ENCODE measurements at regions not wholly inside any gene's neighbourhood (a gene's known extent, or its start where the extent isn't known, plus 50 kb on each side); places are given as distances from the start of the nearest gene placed in this dataset.

DNA sequence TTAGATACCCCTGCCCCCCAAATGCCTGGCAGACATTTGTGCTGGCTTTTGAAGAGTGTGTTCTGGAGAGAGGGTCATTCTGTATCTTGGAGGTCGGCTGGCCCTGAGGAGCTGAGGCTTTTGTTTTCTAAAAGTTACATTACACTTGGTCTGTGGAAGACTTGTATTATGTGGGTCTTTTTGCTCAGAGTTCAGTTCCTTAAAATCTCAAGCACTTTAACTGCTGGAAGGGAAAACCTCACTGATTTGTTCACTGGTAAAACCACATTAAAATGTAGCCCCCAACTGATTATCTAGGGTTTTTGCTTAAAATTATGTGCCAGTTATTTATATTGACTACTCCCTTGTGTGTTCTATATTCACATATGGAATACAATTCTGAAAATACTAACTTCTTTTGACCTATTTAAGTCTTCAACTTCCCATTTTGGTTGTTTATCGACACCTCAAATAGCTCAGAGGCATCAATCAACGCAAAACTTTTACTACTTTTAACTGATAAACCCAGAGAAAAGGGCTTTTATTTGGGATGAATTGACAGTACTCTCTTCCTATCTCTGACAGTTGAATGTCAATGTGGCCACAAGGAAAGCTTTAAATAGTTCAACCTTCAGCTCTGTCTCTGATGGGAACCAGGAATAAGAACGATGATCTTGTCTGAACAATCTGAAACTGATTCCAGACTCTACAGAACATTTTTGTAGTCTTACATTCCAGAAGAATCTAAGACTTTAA is 54.0 kb upstream of the MAP3K1 start:
- TF ChIP-seq, protein P1, sequence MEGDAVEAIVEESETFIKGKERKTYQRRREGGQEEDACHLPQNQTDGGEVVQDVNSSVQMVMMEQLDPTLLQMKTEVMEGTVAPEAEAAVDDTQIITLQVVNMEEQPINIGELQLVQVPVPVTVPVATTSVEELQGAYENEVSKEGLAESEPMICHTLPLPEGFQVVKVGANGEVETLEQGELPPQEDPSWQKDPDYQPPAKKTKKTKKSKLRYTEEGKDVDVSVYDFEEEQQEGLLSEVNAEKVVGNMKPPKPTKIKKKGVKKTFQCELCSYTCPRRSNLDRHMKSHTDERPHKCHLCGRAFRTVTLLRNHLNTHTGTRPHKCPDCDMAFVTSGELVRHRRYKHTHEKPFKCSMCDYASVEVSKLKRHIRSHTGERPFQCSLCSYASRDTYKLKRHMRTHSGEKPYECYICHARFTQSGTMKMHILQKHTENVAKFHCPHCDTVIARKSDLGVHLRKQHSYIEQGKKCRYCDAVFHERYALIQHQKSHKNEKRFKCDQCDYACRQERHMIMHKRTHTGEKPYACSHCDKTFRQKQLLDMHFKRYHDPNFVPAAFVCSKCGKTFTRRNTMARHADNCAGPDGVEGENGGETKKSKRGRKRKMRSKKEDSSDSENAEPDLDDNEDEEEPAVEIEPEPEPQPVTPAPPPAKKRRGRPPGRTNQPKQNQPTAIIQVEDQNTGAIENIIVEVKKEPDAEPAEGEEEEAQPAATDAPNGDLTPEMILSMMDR (IDR thresholded peaks at IDR 0.05), result no peak
- TF ChIP-seq EP300 (IDR thresholded peaks at IDR 0.05) (no peak), POLR2A (IDR thresholded peaks at IDR 0.05) (no peak), POLR2AphosphoS5 (IDR thresholded peaks at IDR 0.05) (no peak)

All from stomach (tissue), 4 donors.